GM21367 (cell line): ENCODE measurements at regions not wholly inside any gene's neighbourhood (a gene's known extent, or its start where the extent isn't known, plus 50 kb on each side); places are given as distances from the start of the nearest gene placed in this dataset.
"Not testable (repeated sequence)": the region's sequence is repeated elsewhere in the genome, so short reads cannot be mapped to it uniquely, and the experiment has no call there.

Experiments used
- ATAC-seq: cut with Tn5 transposase; IDR thresholded peaks from one replicate; pipeline ENCODE4 v1.9.1; 2021; ENCODE audit not compliant: unreplicated experiment

DNA sequence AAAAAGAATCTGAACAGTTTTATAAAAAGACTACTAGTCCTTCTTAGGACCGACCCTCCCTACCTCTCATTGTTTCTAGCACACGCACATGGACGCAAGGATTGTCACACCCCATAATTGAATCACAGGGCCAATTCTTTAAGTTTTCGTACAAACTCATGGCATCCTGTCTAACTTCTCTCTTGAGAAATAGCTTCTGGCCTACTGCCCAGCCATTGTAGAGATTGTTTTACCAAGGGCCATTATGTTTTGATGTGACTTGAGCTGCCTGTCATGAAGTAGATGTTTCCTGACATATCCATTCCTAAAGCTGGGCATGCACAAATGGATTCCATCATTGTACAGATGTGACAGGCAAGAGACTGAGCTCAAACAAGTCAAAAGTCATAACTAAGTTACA, 1672.1 kb upstream of the C9orf72 start:
- ATAC-seq = no peak

DNA sequence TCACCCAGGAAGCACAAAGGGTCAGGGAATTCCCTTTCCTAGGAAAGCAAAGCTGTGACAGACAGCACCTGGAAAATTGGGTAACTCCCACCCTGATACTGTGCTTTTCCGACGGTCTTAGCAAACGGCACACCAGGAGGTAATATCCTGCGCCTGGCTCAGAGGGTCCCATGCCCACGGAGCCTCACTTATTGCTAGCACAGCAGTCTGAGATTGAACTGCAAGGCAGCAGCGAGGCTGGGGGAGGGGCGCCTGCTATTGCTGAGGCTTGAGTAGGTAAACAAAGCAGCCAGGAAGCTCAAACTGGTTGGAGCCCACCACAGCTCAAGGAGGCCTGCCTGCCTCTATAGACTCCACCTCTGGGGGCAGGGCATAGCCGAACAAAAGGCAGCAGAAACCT, 1697.1 kb upstream of the C9orf72 start:
- ATAC-seq = not testable (repeated sequence)

GRCh38 chr9:29282121-29282520, 1708.8 kb upstream of the C9orf72 start:
- no peak for ATAC-seq

GRCh38 chr9:29285818-29286217, 1712.5 kb upstream of the C9orf72 start:
- ATAC-seq = no peak

DNA sequence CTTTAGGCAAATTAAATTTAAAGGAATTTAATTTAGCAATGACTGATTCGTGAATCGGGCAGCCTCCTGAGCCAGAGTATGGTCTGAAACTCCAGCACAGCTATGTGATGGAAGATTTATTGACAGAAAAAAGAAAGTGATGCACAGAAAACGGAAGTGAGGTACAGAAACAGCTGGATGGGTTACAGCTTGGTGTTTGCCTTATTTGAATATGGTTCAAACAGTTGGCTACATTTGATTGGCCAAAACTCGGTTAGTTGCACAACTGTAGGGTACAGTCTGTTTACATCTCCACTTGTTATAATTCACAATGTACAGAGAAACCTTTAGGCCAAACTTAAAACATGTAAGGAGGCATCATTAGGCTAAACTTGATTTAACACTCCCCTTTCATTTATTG, 1716.1 kb upstream of the C9orf72 start:
- no peak for ATAC-seq

DNA sequence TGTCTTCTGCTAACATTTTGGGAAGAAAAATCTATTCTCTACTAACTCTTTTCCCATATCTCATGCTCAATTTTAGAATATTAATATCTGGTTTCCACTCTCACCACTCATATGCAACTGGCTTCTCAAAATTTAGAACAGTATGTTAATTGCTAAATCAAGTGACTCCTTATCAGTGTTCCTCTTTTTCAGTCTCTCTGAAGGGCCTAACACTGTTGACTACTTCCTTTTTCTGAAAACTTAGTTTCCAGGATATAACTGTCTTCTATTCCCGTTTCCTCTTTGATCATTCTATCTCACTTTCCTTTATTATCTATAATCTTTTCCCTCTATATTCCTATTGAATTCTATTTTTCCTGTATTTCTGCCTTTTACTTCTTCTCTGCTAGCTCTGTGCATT, 1717.2 kb upstream of the C9orf72 start:
- ATAC-seq = no peak

DNA sequence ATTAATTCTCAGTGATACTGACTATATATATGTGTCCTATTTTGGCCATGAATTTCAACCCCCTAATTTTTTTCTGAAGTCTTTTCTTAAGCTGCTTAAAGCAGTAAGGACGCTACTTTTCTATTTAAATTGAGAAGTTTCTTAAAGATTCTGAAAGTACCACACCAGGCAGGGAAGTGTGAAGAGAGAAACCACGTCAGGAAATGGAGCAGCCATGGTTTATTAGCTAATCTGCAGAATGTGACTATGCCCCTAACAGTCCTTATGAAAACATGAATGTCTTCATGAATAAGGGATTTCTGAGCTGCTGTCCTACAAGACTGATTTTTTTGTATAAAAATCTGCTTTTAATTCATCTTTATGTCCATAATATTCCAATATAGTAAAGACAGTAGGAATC, 1724.3 kb upstream of the C9orf72 start:
- ATAC-seq = no peak

- no peak for ATAC-seq
Measured at GRCh38 chr9:29311221-29311620, 1737.9 kb upstream of the C9orf72 start.

GRCh38 chr9:29312327-29312726, 1739.0 kb upstream of the C9orf72 start:
- ATAC-seq = no peak

DNA sequence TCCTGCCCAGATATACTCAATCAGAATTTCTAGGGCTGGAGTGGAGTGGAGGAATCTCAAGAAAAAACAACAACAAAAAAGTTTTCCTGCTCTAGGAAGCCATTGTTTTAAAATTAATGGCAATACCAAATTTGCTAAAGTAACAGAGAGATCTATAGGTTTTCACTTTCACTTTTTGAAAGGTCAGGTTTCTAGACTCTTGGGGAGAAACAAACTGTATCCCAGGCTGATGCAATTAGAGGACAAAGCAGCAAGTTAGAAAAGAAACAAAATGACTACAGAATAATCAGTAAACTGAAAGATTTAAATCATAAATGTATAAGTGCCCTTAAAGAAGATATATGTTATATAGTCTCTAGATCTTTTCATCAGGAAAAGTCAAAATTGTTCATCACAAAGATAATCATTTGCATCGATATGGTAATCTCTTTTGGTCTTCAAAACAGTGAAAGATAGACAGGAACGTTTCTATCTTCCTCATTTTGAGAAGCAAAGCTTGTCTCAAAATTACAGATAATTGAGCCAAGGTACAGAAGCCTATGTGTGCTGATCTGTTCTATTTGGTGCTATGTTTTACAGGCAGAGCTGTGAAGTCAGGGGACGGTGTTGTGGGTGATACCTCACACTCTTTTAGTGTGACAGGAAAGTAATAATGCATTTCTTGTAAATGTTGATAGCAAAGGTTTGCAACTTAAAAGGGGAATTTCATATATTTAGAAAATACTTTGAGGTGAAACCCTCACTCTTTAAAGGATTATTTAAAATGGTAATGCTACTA, 1746.6 kb upstream of the C9orf72 start:
- ATAC-seq = no peak

DNA sequence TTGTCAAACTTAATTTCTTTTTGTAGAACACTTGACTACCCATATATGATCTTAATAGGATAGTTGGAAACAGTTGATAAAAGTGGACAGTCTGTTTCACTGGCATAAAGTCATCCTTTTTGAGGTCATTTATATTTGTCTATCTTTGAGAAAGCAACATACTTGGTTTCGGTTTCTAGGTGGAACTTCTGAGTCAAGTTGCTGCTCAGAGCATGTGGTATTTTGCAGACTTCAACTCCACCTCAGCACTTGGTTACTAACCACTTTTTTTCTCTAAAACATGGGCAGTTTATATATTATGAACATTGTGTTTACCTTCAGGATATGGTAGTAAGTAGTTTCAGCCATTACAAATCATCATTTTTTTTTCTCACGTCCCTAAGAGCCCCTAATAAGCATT, 1749.0 kb upstream of the C9orf72 start:
- ATAC-seq = no peak

DNA sequence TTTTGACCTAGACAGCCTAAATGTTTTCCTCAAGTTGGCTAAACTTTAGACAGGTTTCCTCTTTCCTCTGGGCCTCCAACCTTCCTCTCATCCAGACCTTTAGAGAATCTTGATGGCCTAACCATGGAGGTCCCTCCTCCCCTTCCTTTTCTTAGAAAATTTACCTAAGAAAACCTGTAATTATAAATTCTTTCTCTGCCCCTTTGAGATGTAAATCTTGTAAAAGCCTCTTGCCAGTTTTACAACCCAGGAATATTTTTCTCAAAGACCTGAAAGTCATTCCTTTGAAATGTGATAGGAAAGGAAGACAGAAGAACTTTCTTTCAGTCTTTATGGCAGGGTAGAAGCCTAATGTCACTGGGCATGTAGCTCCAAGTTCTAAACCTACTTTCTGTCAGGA, 1752.6 kb upstream of the C9orf72 start:
- no peak for ATAC-seq

- no peak for ATAC-seq
Measured at GRCh38 chr9:29332789-29333188, 1759.5 kb upstream of the C9orf72 start.

DNA sequence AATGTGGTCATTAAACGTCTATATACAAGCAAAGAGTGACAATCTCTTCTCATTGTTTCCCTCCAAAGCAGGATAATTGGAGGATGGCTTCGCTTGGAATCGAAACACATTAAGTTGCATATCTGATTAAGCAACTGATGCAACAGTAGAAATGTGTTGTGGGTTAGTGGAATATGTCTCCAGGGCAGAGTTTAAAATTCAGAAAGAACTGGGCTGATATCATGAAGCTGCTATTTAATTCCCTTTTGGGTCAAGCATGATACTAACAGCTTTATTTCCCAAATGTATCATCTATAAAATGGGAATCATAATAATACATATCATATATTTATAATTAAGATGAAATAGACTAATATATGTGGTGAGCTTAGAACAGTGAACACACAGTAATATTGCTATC, 1763.0 kb upstream of the C9orf72 start:
- no peak for ATAC-seq

DNA sequence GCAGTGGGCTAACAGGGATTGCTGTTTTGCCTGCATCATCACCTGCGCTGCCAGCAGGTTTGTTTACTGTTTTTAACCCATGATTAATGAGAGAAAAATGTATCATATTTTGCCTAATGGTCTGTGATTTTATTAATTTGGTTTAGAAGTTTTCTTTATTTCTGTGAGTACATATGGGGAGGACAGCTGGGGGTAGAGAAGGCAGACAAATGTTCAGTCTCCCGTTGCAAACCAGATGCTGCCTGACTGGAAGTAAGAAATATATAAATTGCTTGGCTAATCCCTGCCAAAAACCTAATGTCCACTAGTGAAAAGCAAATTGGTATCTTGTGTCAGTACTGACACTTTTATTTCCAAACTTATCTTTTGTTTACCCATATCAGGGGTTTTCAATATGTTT, 1766.1 kb upstream of the C9orf72 start:
- no peak for ATAC-seq

DNA sequence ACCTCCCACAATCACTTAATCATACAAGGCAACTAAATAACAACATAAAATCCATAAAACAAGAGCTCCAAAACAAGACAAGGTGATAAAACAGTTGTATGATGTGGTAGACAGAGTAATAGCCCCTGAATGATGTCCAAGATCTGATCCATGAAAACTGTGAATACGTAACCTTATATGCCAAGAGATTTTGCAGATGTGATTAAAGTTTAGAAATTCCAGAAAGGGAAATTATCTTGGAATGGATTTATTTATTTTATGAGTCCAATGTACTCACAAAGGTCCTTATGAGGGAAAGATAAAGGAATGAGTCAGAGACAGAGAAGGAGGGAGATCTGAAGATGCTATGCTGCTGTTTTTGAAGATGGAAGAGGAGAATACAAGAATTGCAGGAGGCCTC, 1775.7 kb upstream of the C9orf72 start:
- no peak for ATAC-seq

- ATAC-seq = no peak
Measured at GRCh38 chr9:29389421-29389820, 1816.1 kb upstream of the C9orf72 start.

DNA sequence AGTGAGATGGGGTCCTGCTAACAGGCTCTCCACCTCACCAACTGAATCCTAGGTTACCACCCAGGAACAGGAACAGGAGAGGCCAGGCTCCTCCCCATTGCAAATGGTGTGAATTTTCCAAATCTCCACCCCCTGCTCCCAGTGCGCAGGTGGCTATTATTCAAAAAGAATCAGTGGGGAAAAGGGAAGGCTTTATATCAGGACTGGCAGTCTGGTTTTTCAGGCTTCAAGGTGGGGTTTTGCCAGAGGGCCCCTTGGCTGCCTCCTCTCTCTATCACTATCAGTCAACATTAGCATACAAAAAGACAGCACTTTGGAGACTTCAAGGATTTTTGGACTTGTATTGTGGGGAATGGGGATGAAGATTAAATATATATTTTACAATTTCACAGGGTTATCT, 1817.6 kb upstream of the C9orf72 start:
- ATAC-seq = no peak

- ATAC-seq = no peak
Measured at GRCh38 chr9:29393064-29393463, 1819.8 kb upstream of the C9orf72 start.

DNA sequence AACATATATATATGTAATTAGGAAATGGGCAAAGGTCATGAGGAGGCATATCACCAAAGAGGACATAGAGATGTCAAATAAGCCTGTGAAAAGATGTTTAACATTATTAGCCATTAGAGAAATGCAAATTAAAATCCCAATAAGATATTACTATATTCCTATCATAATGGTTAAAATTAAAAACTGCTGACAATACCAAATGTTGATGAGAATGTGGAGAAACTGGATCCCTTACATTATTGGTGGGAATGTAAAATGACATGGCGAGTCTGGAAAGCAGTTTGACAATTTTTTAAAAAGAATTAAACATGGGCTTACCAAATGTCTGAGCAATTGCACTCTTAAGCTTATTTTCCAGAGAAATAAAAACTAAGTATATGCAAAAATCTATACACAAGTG, 1821.6 kb upstream of the C9orf72 start:
- ATAC-seq = no peak

- ATAC-seq = no peak
Measured at GRCh38 chr9:29397148-29397547, 1823.9 kb upstream of the C9orf72 start.

DNA sequence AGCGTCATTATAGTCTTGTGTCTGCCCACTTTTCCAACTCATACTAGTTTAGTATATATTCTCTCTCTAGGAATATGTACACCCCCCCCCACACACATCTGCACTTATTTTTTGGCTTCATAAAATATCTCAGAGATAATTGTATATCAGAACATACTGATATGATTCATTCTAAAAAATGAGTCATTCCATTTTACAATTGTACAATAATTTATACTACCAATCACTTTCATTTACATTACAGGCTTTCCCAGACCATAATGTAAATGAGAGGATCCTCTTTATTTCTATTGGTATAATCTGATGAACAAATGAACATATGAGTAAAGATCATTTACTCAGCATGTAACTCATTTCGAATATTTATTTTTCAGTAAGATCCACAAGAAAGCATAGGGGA, 1842.9 kb upstream of the C9orf72 start:
- no peak for ATAC-seq

GRCh38 chr9:29422438-29422837, 1849.2 kb upstream of the C9orf72 start:
- ATAC-seq = no peak
